Stimulated activated CD4-positive, alpha-beta T cell treated with anti-CD3 and anti-CD28 coated beads, Interleukin-15, amount 100 ng/mL, for 24 hours (primary cell): ENCODE measurements at regions not wholly inside any gene's neighbourhood (a gene's known extent, or its start where the extent isn't known, plus 50 kb on each side); places are given as distances from the start of the nearest gene placed in this dataset.

Experiments
- DNase-seq: peaks from one replicate; pipeline ENCODE4 v3.0.0-alpha.2; 2020

- DNase-seq, result peak; percentile 40
Measured at GRCh38 chrX:13266641-13267345, 53.1 kb downstream of the ATXN3L start.

- DNase-seq, result no peak
Measured at GRCh38 chrX:13265549-13266132, 54.2 kb downstream of the ATXN3L start.

GRCh38 chrX:13265111-13265510 lies 54.7 kb downstream of the ATXN3L start:
- DNase-seq, result no peak

GRCh38 chrX:13263560-13264251 lies 56.1 kb downstream of the ATXN3L start:
- DNase-seq, result no peak

- no peak for DNase-seq
Measured at GRCh38 chrX:13261348-13261747, 58.5 kb downstream of the ATXN3L start.

GRCh38 chrX:13260598-13260997 lies 59.3 kb downstream of the ATXN3L start:
- no peak for DNase-seq

- no peak for DNase-seq
Measured at GRCh38 chrX:13258725-13259124, 61.1 kb downstream of the ATXN3L start.

- DNase-seq, result no peak
Measured at GRCh38 chrX:13258052-13258444, 61.8 kb downstream of the ATXN3L start.

- no peak for DNase-seq
Measured at GRCh38 chrX:13257223-13258051, 62.4 kb downstream of the ATXN3L start.

- no peak for DNase-seq
Measured at GRCh38 chrX:13256603-13257002, 63.2 kb downstream of the ATXN3L start.

- DNase-seq, result no peak
Measured at GRCh38 chrX:13254870-13255269, 65.0 kb downstream of the ATXN3L start.

- DNase-seq, result peak; percentile 3
Measured at GRCh38 chrX:13254076-13254785, 65.6 kb downstream of the ATXN3L start.

GRCh38 chrX:13253223-13253622 lies 66.6 kb downstream of the ATXN3L start:
- DNase-seq, result no peak

GRCh38 chrX:13252726-13253125 lies 67.1 kb downstream of the ATXN3L start:
- no peak for DNase-seq

- no peak for DNase-seq
Measured at GRCh38 chrX:13250826-13251580, 68.8 kb downstream of the ATXN3L start.

- DNase-seq, result no peak
Measured at GRCh38 chrX:13248867-13249486, 70.9 kb downstream of the ATXN3L start.

GRCh38 chrX:13239272-13239671 lies 80.6 kb downstream of the ATXN3L start:
- DNase-seq, result no peak

GRCh38 chrX:13235930-13236329 lies 83.9 kb downstream of the ATXN3L start:
- DNase-seq, result no peak

- DNase-seq, result no peak
Measured at GRCh38 chrX:13232484-13232883, 87.4 kb downstream of the ATXN3L start.

GRCh38 chrX:13226214-13226613 lies 93.6 kb downstream of the ATXN3L start:
- DNase-seq, result no peak

- DNase-seq, result no peak
Measured at GRCh38 chrX:13223868-13224567, 95.8 kb downstream of the ATXN3L start.
